ENCODE measurements at regions not wholly inside any gene's neighbourhood (a gene's known extent, or its start where the extent isn't known, plus 50 kb on each side); places are given as distances from the start of the nearest gene placed in this dataset.

DNA sequence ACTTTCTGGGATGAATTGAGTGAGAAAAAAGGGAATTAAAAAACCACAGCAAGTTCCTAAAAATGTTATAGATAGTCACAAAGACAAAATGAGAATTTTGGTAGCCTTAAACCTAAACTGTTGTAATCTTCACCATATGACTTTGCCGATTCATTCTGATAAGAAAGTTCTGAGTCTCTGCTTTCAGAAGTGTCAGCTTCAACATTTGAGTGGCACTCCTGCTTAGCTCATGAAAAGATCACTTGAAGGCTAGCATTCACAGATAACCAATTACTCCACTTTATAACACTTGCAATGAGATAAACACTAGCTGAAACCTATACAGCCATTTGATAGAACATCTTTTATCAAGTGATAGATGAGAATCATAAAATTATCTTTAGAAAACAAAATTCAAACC, 288.1 kb upstream of the POU1F1 start:
- no peak overlapping the region for H3K27ac ChIP-seq
- H3K4me3 ChIP-seq = no peak overlapping the region
- no peaks in the 10 kb centered on the region for H3K36me3 ChIP-seq
- DNase-seq (ENCODE audit: low spot score in 2 of 2) = no peak
- H3K9me3 ChIP-seq = no peaks in the 10 kb centered on the region
- intact Hi-C loops (cut with DNase I) = no loop called here
- H3K4me1 ChIP-seq = no peaks in the 10 kb centered on the region
- TF ChIP-seq, protein P1, sequence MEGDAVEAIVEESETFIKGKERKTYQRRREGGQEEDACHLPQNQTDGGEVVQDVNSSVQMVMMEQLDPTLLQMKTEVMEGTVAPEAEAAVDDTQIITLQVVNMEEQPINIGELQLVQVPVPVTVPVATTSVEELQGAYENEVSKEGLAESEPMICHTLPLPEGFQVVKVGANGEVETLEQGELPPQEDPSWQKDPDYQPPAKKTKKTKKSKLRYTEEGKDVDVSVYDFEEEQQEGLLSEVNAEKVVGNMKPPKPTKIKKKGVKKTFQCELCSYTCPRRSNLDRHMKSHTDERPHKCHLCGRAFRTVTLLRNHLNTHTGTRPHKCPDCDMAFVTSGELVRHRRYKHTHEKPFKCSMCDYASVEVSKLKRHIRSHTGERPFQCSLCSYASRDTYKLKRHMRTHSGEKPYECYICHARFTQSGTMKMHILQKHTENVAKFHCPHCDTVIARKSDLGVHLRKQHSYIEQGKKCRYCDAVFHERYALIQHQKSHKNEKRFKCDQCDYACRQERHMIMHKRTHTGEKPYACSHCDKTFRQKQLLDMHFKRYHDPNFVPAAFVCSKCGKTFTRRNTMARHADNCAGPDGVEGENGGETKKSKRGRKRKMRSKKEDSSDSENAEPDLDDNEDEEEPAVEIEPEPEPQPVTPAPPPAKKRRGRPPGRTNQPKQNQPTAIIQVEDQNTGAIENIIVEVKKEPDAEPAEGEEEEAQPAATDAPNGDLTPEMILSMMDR (IDR thresholded peaks at IDR 0.05) = no peak
- no peaks in the 10 kb centered on the region for H3K27me3 ChIP-seq

DNA sequence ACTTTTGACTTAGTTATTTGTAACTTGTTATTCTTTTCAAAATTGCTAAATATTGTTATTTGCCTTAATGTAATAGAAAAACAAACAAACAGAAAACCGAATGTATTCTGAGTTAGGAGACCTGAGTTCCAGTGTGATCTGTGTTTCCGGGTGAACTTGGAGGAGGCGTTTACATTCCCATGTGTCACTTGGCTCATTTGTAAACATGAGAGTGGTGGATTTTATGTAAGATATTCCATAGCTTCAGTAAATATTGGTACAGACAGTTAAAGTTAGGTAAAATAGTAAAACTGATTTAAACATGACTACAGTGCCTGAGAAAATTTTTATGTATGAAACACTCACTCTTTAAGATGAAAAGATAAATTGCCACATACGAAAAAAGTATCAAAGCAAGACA, 287.3 kb upstream of the POU1F1 start:
- H3K4me3 ChIP-seq = no peak overlapping the region
- no peak for DNase-seq (ENCODE audit: low spot score in 2 of 2)
- intact Hi-C loops (cut with DNase I) = no loop called here
- H3K27me3 ChIP-seq = no peaks in the 10 kb centered on the region
- H3K27ac ChIP-seq = no peak overlapping the region
- H3K36me3 ChIP-seq = no peaks in the 10 kb centered on the region
- no peaks in the 10 kb centered on the region for H3K4me1 ChIP-seq
- TF ChIP-seq, protein P1 (IDR thresholded peaks at IDR 0.05) = no peak
- no peaks in the 10 kb centered on the region for H3K9me3 ChIP-seq

DNA sequence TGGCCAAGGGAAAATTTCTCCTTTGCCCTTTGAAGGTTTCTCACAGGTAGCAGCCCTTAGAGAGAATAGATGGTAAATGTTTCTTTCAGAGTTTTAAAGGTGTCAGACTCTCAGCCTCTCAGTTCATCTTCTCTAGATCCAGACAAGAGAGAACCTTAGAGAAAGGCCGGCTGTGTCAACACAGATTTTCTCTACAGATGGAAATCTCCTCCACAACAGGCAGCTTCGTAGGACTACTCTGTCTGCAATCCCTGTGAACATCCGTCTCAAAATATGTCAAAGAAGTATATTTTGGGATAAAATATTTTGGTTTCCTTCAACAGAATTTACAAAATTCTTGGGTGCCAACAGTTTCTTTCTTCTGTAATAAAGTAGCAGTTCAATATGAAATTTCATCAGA, 282.1 kb upstream of the POU1F1 start:
- no peaks in the 10 kb centered on the region for H3K27me3 ChIP-seq
- no peaks in the 10 kb centered on the region for H3K4me1 ChIP-seq
- H3K27ac ChIP-seq = no peak overlapping the region
- H3K9me3 ChIP-seq = no peaks in the 10 kb centered on the region
- no peaks in the 10 kb centered on the region for H3K36me3 ChIP-seq
- DNase-seq (ENCODE audit: low spot score in 2 of 2) = no peak
- no peak overlapping the region for H3K4me3 ChIP-seq
- intact Hi-C loops (cut with DNase I) = no loop called here
- TF ChIP-seq, protein P1 (IDR thresholded peaks at IDR 0.05) = no peak

DNA sequence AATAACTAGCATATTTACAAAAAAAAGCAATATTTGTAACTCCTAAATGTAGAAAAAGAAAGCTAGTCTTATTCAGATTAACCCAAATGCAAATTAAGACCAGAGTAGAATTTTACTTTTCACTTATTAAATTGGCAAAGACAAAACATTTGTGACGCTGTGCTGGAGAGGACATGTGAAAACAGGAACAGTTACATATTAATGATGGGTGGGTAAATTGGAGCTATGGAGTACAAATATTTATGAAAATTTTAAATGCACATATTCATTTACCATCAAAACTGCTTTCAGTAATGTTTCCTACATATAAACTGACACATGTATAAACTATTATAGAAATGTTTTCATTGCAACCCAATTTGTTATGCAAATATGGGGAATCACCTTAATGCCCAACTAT, 278.9 kb upstream of the POU1F1 start:
- no peak for DNase-seq (ENCODE audit: low spot score in 2 of 2)
- Histone ChIP-seq H3K27me3 (no peaks in the 10 kb centered on the region), H3K4me3 (no peak overlapping the region), H3K36me3 (no peaks in the 10 kb centered on the region), H3K9me3 (no peaks in the 10 kb centered on the region), H3K27ac (no peak overlapping the region), H3K4me1 (no peaks in the 10 kb centered on the region)
- TF ChIP-seq, protein P1 (IDR thresholded peaks at IDR 0.05) = no peak
- intact Hi-C loops (cut with DNase I) = no loop called here

GRCh38 chr3:87553058-87553457, 276.7 kb upstream of the POU1F1 start:
- TF ChIP-seq, protein P1 (IDR thresholded peaks at IDR 0.05) = no peak
- Histone ChIP-seq H3K4me3 (no peak overlapping the region), H3K27me3 (no peaks in the 10 kb centered on the region), H3K4me1 (no peaks in the 10 kb centered on the region), H3K36me3 (no peaks in the 10 kb centered on the region), H3K9me3 (no peaks in the 10 kb centered on the region), H3K27ac (no peak overlapping the region)
- intact Hi-C loops (cut with DNase I) = no loop called here
- no peak for DNase-seq (ENCODE audit: low spot score in 2 of 2)

- H3K4me1 ChIP-seq = no peaks in the 10 kb centered on the region
- DNase-seq (ENCODE audit: low spot score in 2 of 2) = no peak
- TF ChIP-seq, protein P1 (IDR thresholded peaks at IDR 0.05) = no peak
- no peaks in the 10 kb centered on the region for H3K9me3 ChIP-seq
- H3K36me3 ChIP-seq = no peaks in the 10 kb centered on the region
- no peak overlapping the region for H3K4me3 ChIP-seq
- no peak overlapping the region for H3K27ac ChIP-seq
- intact Hi-C loops (cut with DNase I) = no loop called here
- no peaks in the 10 kb centered on the region for H3K27me3 ChIP-seq
Measured at GRCh38 chr3:87550892-87551291, 274.5 kb upstream of the POU1F1 start.
